Neural progenitor cell (in vitro differentiated cells): ENCODE measurements at regions not wholly inside any gene's neighbourhood (a gene's known extent, or its start where the extent isn't known, plus 50 kb on each side); places are given as distances from the start of the nearest gene placed in this dataset.

ENCODE experiments used
- DNase-seq: peaks from one replicate; pipeline ENCODE4 v3.0.0-alpha.2; 2016; ENCODE audit warnings: low spot score
- H2AFZ ChIP-seq: fragments of 200-600 bp; sonication (generic); replicated peaks from 2 replicates; pipeline ENCODE4 v1.6.1; 2016; ENCODE audit warnings: antibody characterized with exemption
- H3F3A ChIP-seq: fragments of 200-600 bp; sonication (generic); 2 replicates; pipeline ENCODE4 v1.6.1; 2016; ENCODE audit warnings: antibody characterized with exemption, low read depth
- H3K27ac ChIP-seq: fragments of 200-600 bp; sonication (generic); 2 replicates; pipeline ENCODE4 v1.5.1; 2016; ENCODE audit warnings: mild to moderate bottlenecking
- H3K27me3 ChIP-seq: fragments of 200-600 bp; sonication (generic); 2 replicates; pipeline ENCODE4 v1.6.1; 2016; ENCODE audit warnings: mild to moderate bottlenecking, moderate library complexity
- H3K36me3 ChIP-seq: fragments of 200-600 bp; sonication (generic); 2 replicates; pipeline ENCODE4 v1.5.1; 2016
- H3K4me1 ChIP-seq: fragments of 200-600 bp; sonication (generic); 2 replicates; pipeline ENCODE4 v1.6.1; 2016; ENCODE audit warnings: mixed run types
- H3K4me2 ChIP-seq: fragments of 200-600 bp; sonication (generic); 2 replicates; pipeline ENCODE4 v1.6.1; 2016
- H3K4me3 ChIP-seq: fragments of 200-600 bp; sonication (generic); 2 replicates; pipeline ENCODE4 v1.5.1; 2016
- H3K79me2 ChIP-seq: fragments of 200-600 bp; sonication (generic); 2 replicates; pipeline ENCODE4 v1.6.1; 2016; ENCODE audit warnings: low read depth
- H3K9ac ChIP-seq: fragments of 200-600 bp; sonication (generic); 2 replicates; pipeline ENCODE4 v1.6.1; 2016
- H3K9me3 ChIP-seq: fragments of 200-600 bp; sonication (generic); 2 replicates; pipeline ENCODE4 v1.5.1; 2016; ENCODE audit warnings: low read depth
- H4K20me1 ChIP-seq: fragments of 200-600 bp; sonication (generic); 2 replicates; pipeline ENCODE4 v1.6.1; 2016; ENCODE audit warnings: low read depth
- H3K27ac Mint-ChIP-seq: 3 replicates; pipeline ENCODE4 v1.8.0; 2021; ENCODE audit warnings: mixed read lengths
- H3K27me3 Mint-ChIP-seq: 2 replicates; pipeline ENCODE4 v1.8.0; 2022; ENCODE audit warnings: low read depth, mild to moderate bottlenecking, inconsistent platforms, moderate library complexity, mixed read lengths; ENCODE audit not compliant: insufficient read depth
- H3K36me3 Mint-ChIP-seq: 3 replicates; pipeline ENCODE4 v1.8.0; 2021; ENCODE audit warnings: mixed read lengths
- H3K4me1 Mint-ChIP-seq: 3 replicates; pipeline ENCODE4 v1.8.0; 2021; ENCODE audit warnings: mixed read lengths
- H3K4me3 Mint-ChIP-seq: 3 replicates; pipeline ENCODE4 v1.8.0; 2021; ENCODE audit warnings: mild to moderate bottlenecking, moderate library complexity, mixed read lengths
- H3K9me3 Mint-ChIP-seq: 3 replicates; pipeline ENCODE4 v1.8.0; 2020; ENCODE audit warnings: mixed read lengths
- EZH2 ChIP-seq: fragments of 200-600 bp; sonication (generic); IDR thresholded peaks from 2 replicates; pipeline ENCODE4 v1.6.1; 2017; ENCODE audit warnings: antibody characterized with exemption, mild to moderate bottlenecking, moderate library complexity
- EZH2phosphoT487 ChIP-seq: fragments of 200-600 bp; sonication (generic); IDR thresholded peaks from 2 replicates; pipeline ENCODE4 v1.6.1; 2017; ENCODE audit warnings: antibody characterized with exemption
- TF ChIP-seq, protein P1 (sequence below): fragments of 200-600 bp; sonication (generic); IDR thresholded peaks from 2 replicates; pipeline ENCODE4 v1.5.1; 2017; ENCODE audit warnings: antibody characterized with exemption, mild to moderate bottlenecking

DNA sequence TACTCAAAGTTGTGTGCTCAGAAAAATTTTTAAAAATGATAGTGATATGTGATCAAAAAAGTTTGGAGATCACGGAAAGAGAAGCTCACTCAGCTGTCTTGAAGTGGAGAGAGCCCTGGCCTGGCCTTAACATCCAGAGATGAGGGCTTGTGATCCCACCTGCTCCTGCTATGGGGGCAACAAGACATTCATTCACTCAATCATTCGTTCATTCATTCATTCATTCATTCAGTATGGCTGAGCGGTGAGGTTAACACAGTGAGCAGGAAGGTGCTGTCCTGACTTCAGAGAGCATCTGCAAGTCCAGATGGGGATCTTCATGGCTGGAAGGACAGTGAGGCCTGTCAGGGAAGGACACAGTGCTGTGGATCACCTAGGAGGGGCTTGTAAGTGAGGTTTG lies 112.3 kb downstream of the SLC25A47 start:
- H3K27ac Mint-ChIP-seq, result peak overlapping the region; percentile 79
- H3K9ac ChIP-seq, result no peak overlapping the region
- H3K4me3 ChIP-seq, result no peak overlapping the region
- H3K4me1 ChIP-seq, result peaks cover 23% of the 10 kb centered on the region
- peaks cover 53% of the 10 kb centered on the region for H3K4me1 Mint-ChIP-seq
- TF ChIP-seq EZH2phosphoT487 (no peak), EZH2 (no peak)
- TF ChIP-seq, protein P1, sequence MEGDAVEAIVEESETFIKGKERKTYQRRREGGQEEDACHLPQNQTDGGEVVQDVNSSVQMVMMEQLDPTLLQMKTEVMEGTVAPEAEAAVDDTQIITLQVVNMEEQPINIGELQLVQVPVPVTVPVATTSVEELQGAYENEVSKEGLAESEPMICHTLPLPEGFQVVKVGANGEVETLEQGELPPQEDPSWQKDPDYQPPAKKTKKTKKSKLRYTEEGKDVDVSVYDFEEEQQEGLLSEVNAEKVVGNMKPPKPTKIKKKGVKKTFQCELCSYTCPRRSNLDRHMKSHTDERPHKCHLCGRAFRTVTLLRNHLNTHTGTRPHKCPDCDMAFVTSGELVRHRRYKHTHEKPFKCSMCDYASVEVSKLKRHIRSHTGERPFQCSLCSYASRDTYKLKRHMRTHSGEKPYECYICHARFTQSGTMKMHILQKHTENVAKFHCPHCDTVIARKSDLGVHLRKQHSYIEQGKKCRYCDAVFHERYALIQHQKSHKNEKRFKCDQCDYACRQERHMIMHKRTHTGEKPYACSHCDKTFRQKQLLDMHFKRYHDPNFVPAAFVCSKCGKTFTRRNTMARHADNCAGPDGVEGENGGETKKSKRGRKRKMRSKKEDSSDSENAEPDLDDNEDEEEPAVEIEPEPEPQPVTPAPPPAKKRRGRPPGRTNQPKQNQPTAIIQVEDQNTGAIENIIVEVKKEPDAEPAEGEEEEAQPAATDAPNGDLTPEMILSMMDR, result no peak
- DNase-seq, result no peak
- H3K27ac ChIP-seq, result no peak overlapping the region
- no peak overlapping the region for H3K4me2 ChIP-seq
- H3K9me3 ChIP-seq, result no peaks in the 10 kb centered on the region
- no peak overlapping the region for H2AFZ ChIP-seq
- no peaks in the 10 kb centered on the region for H3K79me2 ChIP-seq
- no peaks in the 10 kb centered on the region for H4K20me1 ChIP-seq
- no peaks in the 10 kb centered on the region for H3K9me3 Mint-ChIP-seq
- no peaks in the 10 kb centered on the region for H3K36me3 ChIP-seq
- no peaks in the 10 kb centered on the region for H3K27me3 ChIP-seq
- H3K27me3 Mint-ChIP-seq, result peaks cover 4% of the 10 kb centered on the region
- H3K36me3 Mint-ChIP-seq, result no peaks in the 10 kb centered on the region
- H3K4me3 Mint-ChIP-seq, result peak overlapping the region; percentile 2
- H3F3A ChIP-seq, result peaks cover 8% of the 10 kb centered on the region

DNA sequence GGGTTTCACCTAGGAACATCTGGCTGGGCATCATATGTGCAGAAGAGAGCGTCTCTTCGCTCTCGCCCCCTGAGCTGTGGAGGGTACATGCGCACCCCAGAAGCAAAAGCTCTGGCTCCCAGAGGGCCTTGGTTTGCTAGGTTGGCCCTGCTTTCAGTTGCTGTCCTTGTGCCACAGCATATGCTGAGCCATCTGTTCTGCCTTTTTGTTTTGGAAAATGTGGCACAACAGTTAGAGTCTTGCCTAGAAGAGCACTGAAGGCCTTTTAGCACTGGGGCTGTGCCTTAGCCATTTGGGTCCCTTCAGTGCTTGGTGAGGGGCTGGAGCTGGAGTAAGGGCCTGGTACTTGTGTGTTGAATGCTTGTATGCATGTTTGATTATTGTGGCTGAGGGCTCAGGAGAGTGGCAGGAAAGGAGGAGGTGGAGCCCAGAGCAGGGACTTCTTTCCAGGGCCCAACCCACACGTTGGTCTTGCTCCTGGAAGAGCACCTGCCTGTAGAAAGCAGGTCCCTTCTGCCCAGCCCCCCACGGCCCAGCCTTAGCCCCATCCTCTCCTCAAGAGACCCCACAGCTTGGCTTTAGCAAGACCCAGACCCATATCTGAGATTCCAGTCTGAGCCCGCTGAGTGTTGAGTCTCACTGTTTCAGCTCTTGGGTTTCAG lies 113.7 kb downstream of the SLC25A47 start:
- Histone ChIP-seq H2AFZ (no peak overlapping the region), H3K36me3 (no peaks in the 10 kb centered on the region), H3K9ac (no peak overlapping the region), H3K9me3 (no peaks in the 10 kb centered on the region), H3K27me3 (no peaks in the 10 kb centered on the region), H3F3A (peaks cover 8% of the 10 kb centered on the region), H3K4me3 (no peak overlapping the region), H3K27ac (no peak overlapping the region), H3K4me1 (peaks cover 23% of the 10 kb centered on the region), H3K4me2 (no peak overlapping the region), H3K79me2 (no peaks in the 10 kb centered on the region), H4K20me1 (no peaks in the 10 kb centered on the region)
- no peaks in the 10 kb centered on the region for H3K36me3 Mint-ChIP-seq
- peaks cover 60% of the 10 kb centered on the region for H3K4me1 Mint-ChIP-seq
- no peak for TF ChIP-seq EZH2
- TF ChIP-seq EZH2phosphoT487, result no peak
- TF ChIP-seq, protein P1, result no peak
- H3K9me3 Mint-ChIP-seq, result no peaks in the 10 kb centered on the region
- no peak for DNase-seq
- no peak overlapping the region for H3K4me3 Mint-ChIP-seq
- H3K27me3 Mint-ChIP-seq, result peaks cover 4% of the 10 kb centered on the region
- H3K27ac Mint-ChIP-seq, result no peak overlapping the region

GRCh38 chr14:100438271-100438670 lies 115.1 kb downstream of the SLC25A47 start:
- Histone ChIP-seq H3K27me3 (no peaks in the 10 kb centered on the region), H3K9me3 (no peaks in the 10 kb centered on the region), H2AFZ (no peak overlapping the region), H4K20me1 (no peaks in the 10 kb centered on the region), H3K4me1 (peaks cover 23% of the 10 kb centered on the region), H3K36me3 (no peaks in the 10 kb centered on the region), H3K9ac (no peak overlapping the region), H3K4me2 (no peak overlapping the region), H3K4me3 (no peak overlapping the region), H3K27ac (no peak overlapping the region), H3K79me2 (no peaks in the 10 kb centered on the region), H3F3A (peaks cover 8% of the 10 kb centered on the region)
- Mint-ChIP-seq H3K4me3 (no peak overlapping the region), H3K36me3 (no peaks in the 10 kb centered on the region), H3K4me1 (peaks cover 66% of the 10 kb centered on the region), H3K9me3 (no peaks in the 10 kb centered on the region), H3K27me3 (peaks cover 4% of the 10 kb centered on the region), H3K27ac (no peak overlapping the region)
- DNase-seq, result no peak
- TF ChIP-seq EZH2 (no peak), EZH2phosphoT487 (no peak)
- TF ChIP-seq, protein P1, result no peak
